GM12864 (cell line): ENCODE measurements at regions not wholly inside any gene's neighbourhood (a gene's known extent, or its start where the extent isn't known, plus 50 kb on each side); places are given as distances from the start of the nearest gene placed in this dataset.

ENCODE experiments used
- DNase-seq: peaks from one replicate; pipeline ENCODE4 v3.0.0-alpha.2; 2011; ENCODE audit warnings: low read depth
- H3K4me3 ChIP-seq: 2 replicates; pipeline ENCODE4 v1.5.1; 2011; ENCODE audit warnings: mild to moderate bottlenecking, low read depth, low read length, control low read depth
- CTCF ChIP-seq: IDR thresholded peaks from 2 replicates; pipeline ENCODE4 v1.5.1; 2011; ENCODE audit warnings: low read depth, mild to moderate bottlenecking, moderate library complexity, low read length, control low read depth, inconsistent platforms; ENCODE audit errors: missing control alignments

- TF ChIP-seq CTCF: no peak
- DNase-seq: no peak
- H3K4me3 ChIP-seq: no peak overlapping the region
Measured at GRCh38 chr11:104765401-104766095, 132.7 kb downstream of the CASP12 start.

- no peak for DNase-seq
- TF ChIP-seq CTCF: no peak
- no peak overlapping the region for H3K4me3 ChIP-seq
Measured at GRCh38 chr11:104764710-104765045, 133.6 kb downstream of the CASP12 start.

GRCh38 chr11:104763930-104764709 lies 134.1 kb downstream of the CASP12 start:
- TF ChIP-seq CTCF: no peak
- no peak for DNase-seq
- H3K4me3 ChIP-seq: no peak overlapping the region

- no peak for TF ChIP-seq CTCF
- DNase-seq: no peak
- no peak overlapping the region for H3K4me3 ChIP-seq
Measured at GRCh38 chr11:104761511-104761910, 136.7 kb downstream of the CASP12 start.

GRCh38 chr11:104759464-104759863 lies 138.8 kb downstream of the CASP12 start:
- no peak for DNase-seq
- no peak for TF ChIP-seq CTCF

GRCh38 chr11:104738918-104739317 lies 159.3 kb downstream of the CASP12 start:
- H3K4me3 ChIP-seq: no peak overlapping the region
- no peak for DNase-seq
- no peak for TF ChIP-seq CTCF

More at GRCh38 chr11:104759464-104759863, 138.8 kb downstream of the CASP12 start:
- H3K4me3 ChIP-seq: no peak overlapping the region
